Osteocyte (in vitro differentiated cells): ENCODE measurements at regions not wholly inside any gene's neighbourhood (a gene's known extent, or its start where the extent isn't known, plus 50 kb on each side); places are given as distances from the start of the nearest gene placed in this dataset.

Experiments
- DNase-seq: peaks from one replicate; pipeline ENCODE4 v3.0.0; 2021; ENCODE audit warnings: mixed read lengths; ENCODE audit not compliant: unreplicated experiment; ENCODE audit errors: extremely low spot score
- H3K27ac Mint-ChIP-seq: one replicate; pipeline ENCODE4 v1.8.0; 2021; ENCODE audit warnings: mild to moderate bottlenecking, mixed read lengths; ENCODE audit not compliant: unreplicated experiment
- H3K27me3 Mint-ChIP-seq: one replicate; pipeline ENCODE4 v1.8.0; 2021; ENCODE audit warnings: mixed read lengths; ENCODE audit not compliant: unreplicated experiment
- H3K36me3 Mint-ChIP-seq: one replicate; pipeline ENCODE4 v1.8.0; 2021; ENCODE audit warnings: mixed read lengths; ENCODE audit not compliant: unreplicated experiment
- H3K4me1 Mint-ChIP-seq: one replicate; pipeline ENCODE4 v1.8.0; 2021; ENCODE audit warnings: mixed read lengths; ENCODE audit not compliant: unreplicated experiment
- H3K4me3 Mint-ChIP-seq: one replicate; pipeline ENCODE4 v1.8.0; 2021; ENCODE audit warnings: mild to moderate bottlenecking, moderate library complexity, mixed read lengths; ENCODE audit not compliant: unreplicated experiment
- H3K9me3 Mint-ChIP-seq: one replicate; pipeline ENCODE4 v1.8.0; 2021; ENCODE audit warnings: mixed read lengths; ENCODE audit not compliant: unreplicated experiment
- TF ChIP-seq, protein P1 (sequence below): fragments of 200-600 bp; sonication (generic); IDR thresholded peaks from 2 replicates; pipeline ENCODE4 v1.5.0; 2021; ENCODE audit warnings: antibody characterized with exemption, mild to moderate bottlenecking, moderate library complexity

DNA sequence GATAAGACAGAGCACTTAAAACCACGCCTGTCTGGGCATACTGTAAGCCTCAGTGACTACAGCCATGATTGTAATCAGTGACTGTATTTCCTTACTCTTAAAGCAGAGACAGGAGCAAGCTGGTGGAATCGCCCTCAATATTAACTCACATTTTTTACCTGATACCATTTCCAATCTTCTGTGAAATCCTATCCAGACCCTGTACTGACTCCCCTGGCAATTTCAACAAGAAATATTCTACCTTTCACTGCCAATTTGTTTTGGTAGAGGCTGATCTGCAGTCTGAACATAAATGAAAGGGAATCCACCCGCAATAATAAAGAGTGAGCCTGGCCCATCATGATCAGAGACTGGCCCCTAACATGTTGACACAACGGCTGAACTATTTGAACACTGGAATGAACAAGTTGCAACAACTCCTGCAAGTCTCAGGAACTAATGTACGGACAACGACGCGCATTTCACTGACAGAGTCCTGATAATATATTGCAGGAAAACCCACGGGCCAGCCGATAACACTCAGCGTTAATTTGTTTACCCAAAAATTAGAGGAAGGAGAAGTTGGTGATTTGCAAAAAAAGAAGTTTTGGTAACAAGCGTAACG lies 195.5 kb upstream of the BTG1 start:
- TF ChIP-seq, protein P1, sequence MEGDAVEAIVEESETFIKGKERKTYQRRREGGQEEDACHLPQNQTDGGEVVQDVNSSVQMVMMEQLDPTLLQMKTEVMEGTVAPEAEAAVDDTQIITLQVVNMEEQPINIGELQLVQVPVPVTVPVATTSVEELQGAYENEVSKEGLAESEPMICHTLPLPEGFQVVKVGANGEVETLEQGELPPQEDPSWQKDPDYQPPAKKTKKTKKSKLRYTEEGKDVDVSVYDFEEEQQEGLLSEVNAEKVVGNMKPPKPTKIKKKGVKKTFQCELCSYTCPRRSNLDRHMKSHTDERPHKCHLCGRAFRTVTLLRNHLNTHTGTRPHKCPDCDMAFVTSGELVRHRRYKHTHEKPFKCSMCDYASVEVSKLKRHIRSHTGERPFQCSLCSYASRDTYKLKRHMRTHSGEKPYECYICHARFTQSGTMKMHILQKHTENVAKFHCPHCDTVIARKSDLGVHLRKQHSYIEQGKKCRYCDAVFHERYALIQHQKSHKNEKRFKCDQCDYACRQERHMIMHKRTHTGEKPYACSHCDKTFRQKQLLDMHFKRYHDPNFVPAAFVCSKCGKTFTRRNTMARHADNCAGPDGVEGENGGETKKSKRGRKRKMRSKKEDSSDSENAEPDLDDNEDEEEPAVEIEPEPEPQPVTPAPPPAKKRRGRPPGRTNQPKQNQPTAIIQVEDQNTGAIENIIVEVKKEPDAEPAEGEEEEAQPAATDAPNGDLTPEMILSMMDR: no peak
- Mint-ChIP-seq H3K27me3 (no peaks in the 10 kb centered on the region), H3K27ac (no peak overlapping the region), H3K4me3 (no peak overlapping the region), H3K9me3 (peaks cover 4% of the 10 kb centered on the region), H3K36me3 (no peaks in the 10 kb centered on the region), H3K4me1 (peaks cover 7% of the 10 kb centered on the region)
- DNase-seq: no peak

DNA sequence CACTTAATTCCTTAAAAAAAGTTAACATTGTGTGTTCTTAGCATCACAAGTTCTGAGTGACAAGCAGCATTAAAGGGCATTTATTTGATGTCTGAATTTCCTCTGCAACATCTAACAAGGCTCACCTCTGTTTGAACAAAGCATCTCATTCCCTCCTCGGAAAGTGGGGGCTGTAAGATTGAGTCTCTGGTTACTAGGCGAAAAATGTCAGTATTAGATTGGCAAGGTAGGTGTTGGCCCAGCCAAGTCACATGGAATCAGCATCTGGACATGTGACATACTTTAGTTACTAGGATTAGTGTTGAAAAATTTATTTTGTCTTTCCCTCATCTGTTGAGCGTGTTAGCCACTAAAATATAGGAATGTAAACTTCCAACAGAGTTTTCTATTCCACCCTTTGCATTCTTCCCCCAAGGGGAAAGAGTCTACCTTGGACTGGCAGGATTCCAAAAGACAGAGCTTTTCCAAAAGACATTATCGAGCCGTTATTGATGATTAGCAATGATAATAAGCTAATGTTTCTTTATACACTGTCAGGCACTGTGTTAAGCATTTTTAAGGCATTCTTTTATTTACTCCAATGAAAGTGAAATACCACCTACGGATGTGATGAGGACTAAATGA lies 194.9 kb upstream of the BTG1 start:
- peaks cover 7% of the 10 kb centered on the region for H3K4me1 Mint-ChIP-seq
- H3K4me3 Mint-ChIP-seq: no peak overlapping the region
- H3K27ac Mint-ChIP-seq: no peak overlapping the region
- TF ChIP-seq, protein P1: no peak
- no peaks in the 10 kb centered on the region for H3K27me3 Mint-ChIP-seq
- H3K9me3 Mint-ChIP-seq: peaks cover 4% of the 10 kb centered on the region
- no peaks in the 10 kb centered on the region for H3K36me3 Mint-ChIP-seq
- DNase-seq: no peak

DNA sequence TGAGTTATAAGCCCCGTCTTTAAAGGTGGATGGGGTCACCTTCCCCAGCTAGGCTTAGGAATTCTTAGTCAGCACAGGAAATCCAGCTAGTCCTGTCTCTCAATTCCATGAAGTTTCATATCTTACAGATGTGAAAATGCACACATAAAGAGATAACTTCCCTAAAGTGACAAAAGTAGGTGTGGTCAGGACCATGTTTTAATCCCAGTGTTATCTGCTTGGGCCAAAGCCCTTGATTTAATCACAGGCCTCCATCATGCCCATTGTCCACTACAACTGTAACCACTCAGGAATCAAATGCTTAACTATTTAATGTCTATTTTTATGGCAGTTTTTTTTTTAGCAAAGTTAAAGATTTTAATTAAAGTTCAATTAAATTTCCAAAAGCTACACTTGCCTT lies 194.4 kb upstream of the BTG1 start:
- Mint-ChIP-seq H3K27me3 (no peaks in the 10 kb centered on the region), H3K36me3 (no peaks in the 10 kb centered on the region), H3K4me1 (peaks cover 7% of the 10 kb centered on the region), H3K9me3 (peaks cover 4% of the 10 kb centered on the region), H3K4me3 (no peak overlapping the region), H3K27ac (no peak overlapping the region)
- DNase-seq: no peak
- TF ChIP-seq, protein P1: no peak

DNA sequence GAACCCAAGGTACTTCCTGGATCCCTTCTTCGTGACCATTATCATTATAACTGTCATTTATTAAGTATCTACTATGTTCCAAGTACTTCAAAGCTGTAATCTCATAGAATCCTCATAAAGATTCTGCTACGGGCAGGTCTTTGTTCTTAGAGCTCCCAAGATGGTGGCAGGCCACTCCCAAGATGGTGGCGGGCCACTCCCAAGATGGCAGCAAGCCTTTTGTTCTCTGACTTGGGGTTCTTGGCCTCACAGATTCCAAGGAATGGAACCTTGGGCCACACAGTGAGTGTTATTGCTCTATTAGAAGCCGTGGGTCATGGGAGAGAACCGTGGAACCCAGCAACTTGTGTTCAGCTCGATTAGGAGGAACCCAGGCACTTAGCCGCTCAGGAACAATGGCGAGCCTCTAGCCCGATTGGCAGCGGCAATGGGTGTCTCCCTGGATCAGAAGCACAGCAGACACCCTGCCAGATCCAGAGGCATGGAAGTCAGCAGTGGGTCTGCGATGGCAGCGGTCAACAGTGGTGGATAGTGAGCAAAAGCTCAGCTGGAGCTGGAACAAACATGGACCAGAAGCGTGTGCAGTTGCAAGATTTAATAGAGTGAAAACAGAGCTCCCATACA lies 193.7 kb upstream of the BTG1 start:
- Mint-ChIP-seq H3K4me3 (no peak overlapping the region), H3K27ac (no peak overlapping the region), H3K9me3 (peaks cover 4% of the 10 kb centered on the region), H3K27me3 (no peaks in the 10 kb centered on the region), H3K4me1 (peaks cover 7% of the 10 kb centered on the region), H3K36me3 (no peaks in the 10 kb centered on the region)
- no peak for DNase-seq
- TF ChIP-seq, protein P1: no peak

DNA sequence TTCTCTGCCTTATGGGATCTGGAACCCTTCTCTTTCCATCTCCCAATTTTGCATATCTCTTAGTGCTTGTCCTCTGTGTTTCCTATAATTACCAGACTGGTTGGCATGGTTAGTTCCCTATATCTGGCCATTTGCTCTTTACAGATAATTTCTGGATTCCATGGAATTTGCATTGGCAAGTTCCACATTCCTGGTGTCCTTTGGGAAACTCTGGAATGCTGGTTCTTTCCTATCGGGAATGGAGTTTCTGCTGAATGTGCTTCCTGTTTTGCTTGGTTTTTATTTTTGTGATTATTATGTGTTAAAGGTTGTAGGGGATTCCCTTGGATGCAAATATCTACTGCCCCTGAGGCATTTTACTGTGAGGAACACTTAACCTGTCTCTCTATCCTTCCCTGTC lies 193.0 kb upstream of the BTG1 start:
- H3K4me3 Mint-ChIP-seq: no peak overlapping the region
- H3K27me3 Mint-ChIP-seq: no peaks in the 10 kb centered on the region
- H3K36me3 Mint-ChIP-seq: no peaks in the 10 kb centered on the region
- no peak for DNase-seq
- TF ChIP-seq, protein P1: no peak
- H3K9me3 Mint-ChIP-seq: peaks cover 4% of the 10 kb centered on the region
- no peak overlapping the region for H3K27ac Mint-ChIP-seq
- H3K4me1 Mint-ChIP-seq: peaks cover 7% of the 10 kb centered on the region
